Dermis microvascular lymphatic vessel endothelial cell (primary cell): ENCODE measurements at regions not wholly inside any gene's neighbourhood (a gene's known extent, or its start where the extent isn't known, plus 50 kb on each side); places are given as distances from the start of the nearest gene placed in this dataset.

ENCODE experiments used
- DNase-seq, 2 donors: peaks; one replicate each; pipeline versions ENCODE4 v3.0.0 to v3.0.0-alpha.2; 2010; ENCODE audit warnings: low read depth in 2 of 2

DNA sequence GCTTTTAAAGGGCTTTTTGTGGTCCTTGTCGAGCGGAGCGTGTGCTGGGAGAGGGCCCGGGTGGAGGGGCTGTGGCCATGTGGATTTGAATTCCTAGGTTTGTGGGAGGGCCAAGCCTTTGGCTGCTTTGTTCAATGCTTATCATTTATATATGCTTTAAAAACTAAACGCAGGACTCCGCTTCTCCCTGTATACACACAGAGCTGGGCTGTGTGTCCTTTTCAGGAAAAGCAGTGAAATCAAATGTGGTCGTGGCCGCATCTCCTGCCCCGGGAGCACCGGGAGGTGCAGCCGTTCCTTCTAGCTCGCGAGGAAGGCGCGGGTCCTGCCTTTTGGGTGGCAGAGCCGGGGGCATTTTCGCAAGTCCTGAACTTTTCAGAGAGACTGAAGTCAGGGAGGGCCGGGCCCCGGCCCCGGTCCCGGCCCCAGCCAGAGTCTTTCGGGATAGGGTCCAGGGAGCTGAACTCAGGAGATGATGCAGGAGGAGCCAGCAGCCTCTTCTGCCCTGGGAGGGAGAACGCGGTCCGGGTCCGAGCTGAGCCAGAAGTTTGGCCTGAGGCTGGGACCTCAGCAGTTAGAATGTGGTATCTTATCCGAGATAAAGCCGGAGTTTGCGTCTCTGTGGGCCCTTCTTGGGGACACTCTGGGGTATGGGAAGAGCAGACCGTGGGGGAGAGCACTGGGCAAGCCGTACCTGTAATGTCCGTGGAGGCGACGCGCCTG, 158.8 kb downstream of the C9orf152 start:
- DNase-seq, result peak in 1 of 2 donors; percentile 35

DNA sequence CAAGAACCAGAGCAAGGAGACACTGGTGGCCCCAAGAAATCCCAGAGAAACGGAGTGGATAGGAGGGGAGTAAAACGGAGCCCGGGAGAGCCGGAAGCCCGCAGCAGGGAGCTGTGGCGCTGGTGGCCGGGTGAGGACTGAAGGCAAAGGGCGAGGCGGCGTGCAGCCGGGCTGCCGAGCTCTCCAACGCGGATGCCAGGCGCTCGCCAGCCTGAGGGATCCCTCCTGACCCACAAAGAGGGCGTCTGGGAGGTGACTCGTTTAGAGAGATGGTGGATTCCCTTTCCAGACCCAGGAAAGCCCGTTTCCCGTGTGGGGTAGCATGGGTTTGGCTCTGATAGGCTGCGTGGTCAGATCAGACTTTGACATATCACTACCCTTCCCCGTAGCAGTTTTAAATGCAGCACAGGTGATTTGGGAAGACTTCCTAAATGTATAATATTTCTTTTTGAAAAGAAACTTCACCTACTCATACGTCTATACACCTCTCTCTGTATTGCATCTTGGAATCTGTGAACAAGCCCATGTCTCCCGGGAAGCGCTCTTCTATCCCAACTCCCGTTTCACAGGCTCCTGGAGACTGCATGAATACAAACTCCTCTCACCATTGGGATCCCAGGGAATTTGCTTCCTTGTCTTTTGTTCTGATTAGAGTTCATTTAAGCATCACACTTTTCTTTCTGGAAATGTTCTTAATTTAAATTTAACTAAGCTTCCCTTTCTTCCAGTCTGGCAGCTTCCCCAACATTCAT, 158.1 kb downstream of the C9orf152 start:
- DNase-seq, result peak in 1 of 2 donors; percentile 43

DNA sequence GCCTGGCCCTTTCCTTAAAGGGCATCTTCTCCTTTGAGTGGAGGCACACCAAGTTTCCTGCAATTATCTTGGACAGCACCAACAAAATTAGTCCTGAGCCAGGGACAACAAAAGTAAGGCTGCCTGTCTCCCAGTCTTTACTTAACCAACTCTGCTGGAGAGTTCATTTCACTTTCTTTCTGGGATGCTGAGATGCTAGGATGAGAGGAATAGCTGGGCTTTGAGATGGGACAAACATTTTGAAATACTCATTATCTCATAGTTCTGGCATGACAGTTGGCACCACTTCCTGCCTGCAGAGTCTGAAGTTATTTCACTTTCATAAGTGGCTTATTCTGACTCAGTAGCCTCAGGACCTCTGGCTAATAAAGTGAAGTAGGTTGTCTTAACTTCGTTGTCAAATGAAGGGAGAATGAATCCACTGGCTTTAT, 157.0 kb downstream of the C9orf152 start:
- peak in 1 of 2 donors; percentile 67 for DNase-seq

DNA sequence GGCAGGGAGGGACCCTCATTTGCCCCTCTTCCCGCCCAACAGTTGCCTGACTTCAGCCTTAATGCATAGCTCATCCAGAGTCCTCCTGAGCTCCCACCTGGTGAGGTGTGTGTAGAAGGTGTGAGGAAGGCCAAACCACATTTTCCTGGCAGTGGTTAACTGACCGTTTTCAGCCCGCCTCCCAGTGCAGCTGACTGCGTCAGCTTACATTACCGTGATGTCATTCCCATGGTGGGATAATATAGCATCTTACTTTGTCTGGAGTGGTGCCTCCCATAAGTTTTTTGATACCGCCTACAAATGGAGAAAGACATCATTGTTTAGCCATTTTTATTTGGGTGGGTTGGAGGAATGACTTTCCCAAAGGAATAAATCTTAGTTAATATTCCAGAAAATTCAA, 151.9 kb downstream of the C9orf152 start:
- no peak for DNase-seq

DNA sequence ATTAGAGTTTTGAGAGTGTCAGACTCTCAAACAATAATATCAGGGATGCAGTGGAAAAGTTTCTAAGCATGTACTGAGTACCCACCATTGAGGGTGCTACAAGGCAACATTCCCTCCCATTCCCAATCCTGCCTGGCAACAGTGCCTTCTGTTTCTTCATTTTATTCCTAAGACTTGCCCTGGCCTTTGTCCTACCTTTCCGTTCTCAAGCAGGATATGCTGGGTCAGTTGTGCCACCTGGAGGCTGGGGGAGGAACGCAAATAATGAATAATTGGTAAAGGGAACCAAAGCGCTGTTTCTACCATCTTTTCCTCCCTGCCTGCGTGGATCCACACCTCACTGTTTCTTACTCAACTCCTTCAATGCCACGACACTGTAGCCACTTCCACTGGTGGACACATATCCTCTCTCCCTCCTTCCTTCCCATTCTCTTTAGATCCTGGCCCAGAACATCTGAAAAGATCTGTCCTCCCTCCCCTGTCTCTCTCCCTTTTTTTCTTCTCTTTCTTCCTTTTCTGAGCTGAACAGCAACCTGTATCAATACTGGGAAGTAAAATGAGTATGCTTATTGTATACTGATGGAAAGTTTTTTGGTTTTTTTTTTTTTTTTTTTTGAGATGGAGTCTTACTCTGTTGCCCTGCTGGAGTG, 149.5 kb downstream of the C9orf152 start:
- DNase-seq, result peak in 1 of 2 donors; percentile 76

DNA sequence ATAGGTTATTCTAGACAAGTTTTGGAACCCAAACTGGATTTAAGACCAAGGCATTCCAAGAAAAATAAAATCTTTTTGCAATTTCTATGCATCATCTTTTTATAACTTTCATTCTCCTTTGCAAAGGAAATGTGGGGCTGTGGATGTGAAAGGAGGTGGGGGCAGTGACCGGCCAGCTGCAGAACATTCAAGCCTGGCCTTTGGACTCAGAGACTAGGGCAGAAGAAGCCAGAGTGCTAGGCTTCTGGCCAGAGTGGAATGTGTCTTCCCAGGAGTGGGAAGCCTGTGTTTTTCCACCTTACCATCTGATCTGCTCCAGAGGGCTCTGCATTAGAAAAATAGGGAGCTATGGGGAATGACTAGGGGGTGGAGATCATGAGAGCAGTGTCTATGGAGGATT, 148.5 kb downstream of the C9orf152 start:
- peak in 1 of 2 donors; percentile 58 for DNase-seq

DNA sequence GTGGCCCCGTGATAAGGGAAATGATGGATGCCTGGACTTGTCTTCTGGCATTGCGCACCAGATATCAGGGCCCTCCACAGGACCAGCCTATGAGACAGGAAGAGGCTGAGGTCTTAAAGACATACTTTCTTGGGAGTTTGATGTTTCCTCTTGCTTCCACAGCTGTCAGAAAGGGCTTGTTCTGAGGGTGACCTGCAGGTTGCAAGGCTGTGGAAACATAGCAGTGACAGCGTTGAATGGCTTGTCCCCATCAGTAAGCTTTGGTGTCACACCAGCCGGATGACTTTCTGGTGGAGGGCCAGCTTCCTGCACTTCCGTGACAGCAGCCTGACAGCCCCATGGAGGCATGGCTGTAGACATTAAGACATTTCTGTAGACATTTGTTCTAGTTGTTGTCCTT, 143.2 kb downstream of the C9orf152 start:
- DNase-seq, result no peak

DNA sequence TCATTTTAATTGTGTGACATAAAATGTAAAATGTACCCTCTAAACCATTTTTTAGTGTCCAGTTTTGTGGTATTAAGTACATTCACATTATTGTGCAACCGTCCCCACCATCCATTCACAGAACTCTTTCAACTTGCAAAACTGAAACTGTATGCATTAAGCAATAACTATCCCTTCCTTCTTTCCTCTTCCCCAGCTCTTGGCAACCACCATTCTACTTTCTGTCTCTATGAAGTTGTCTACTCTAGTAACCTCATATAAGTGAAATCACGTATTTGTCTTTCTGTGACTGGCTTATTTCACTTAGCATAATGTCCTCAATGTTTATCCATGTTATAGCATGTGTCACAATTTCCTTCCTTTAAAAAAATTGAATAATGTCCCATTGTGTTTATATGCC, 142.4 kb downstream of the C9orf152 start:
- peak; percentile 53 to 68 for DNase-seq

DNA sequence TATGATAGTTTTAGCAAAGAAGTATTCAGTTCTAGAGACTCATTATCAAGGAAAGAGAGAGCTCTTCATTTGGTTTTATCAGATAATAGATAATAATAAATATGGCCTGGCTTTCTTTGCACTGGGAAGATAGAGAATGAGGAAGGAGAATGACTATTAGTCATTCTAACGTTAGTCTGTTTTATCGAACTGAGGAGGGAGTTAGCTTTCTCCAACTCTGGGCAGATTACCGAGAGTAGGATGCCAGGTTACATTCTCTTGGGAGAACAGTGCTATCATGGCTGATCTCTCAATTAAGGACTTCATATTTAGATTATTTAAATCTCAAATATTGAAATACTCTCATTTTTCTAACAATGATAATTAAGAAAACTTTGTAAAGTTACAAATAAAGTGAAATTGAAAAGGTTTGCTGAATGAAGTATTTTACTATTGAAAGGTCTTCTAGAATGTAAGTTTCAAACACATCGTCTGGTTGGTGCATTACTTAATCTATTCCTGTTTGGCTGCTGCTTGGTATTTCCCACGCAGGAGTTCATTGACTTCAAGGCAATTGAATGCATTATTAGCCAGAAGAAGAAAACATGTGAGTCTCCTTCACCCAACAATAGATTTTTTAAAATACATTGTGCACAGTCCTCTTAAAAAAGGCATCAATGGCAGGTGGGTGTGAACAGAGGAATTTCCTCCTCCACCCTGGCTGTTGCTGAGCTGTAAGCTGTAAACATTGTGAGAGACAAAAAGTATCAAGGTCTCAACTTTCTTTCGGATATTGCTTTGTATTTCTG, 140.8 kb downstream of the C9orf152 start:
- peak in 1 of 2 donors; percentile 58 for DNase-seq

DNA sequence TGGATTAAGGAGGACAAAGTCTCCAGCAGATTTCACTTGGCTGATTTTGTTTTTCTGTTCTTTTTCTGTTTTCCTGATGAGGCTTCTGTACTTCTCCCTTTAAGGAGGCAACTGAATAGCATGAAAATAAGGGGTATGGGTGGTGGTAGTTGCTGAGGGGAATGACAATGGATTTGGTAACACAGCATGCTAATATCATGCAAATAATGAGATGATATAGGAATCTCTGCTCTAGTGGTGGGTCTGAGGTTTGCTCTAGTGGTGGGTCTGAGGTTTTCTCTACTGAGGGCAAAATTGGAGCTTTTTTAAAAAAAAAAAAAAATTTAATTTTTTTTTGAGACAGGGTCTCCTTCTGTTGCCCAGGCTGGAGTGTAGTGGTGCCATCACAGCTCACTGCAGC, 139.7 kb downstream of the C9orf152 start:
- no peak for DNase-seq

DNA sequence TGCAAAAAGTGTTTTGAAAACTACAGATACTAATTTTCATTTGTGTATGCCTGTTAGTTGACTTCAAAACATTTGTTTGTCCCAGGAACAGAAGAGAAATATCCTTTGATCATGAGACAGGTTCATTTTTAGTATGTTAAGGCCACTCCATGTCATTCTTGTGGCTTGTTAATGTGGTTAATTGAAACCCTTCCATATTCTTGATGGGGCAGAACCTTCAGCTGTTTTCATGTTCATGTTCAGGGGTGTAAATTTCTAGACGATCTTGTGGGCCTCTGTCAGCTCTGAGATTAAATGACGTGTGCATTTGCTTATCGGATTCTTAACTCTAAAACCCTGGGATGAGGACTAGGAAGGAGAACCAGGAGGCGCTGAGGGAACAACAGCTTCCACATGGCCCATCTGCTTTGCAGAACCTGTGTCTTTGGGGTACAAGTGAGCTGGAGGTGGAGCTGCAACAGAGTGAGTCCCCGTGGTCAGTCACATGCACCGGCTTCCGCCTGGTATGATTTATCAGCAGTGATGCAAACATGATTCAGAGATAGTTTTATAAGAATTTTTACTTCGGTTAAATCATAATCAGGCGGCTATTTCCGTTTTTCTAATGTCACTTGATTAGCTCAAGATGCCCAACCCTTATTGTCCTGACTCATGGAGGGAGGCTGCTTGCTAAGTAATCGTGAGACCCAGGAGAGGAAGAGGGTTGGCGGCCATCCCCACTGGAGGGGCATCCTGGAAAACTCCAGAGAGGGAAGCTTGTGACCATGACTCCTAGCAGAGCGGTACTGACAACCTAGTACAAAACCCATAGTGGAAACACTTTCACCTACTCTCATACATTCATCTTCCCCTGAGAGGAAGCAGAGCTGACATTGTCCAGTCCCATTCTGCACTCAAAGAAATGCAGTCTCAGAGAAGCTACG, 138.4 kb downstream of the C9orf152 start:
- peak; percentile 81 to 97 for DNase-seq

DNA sequence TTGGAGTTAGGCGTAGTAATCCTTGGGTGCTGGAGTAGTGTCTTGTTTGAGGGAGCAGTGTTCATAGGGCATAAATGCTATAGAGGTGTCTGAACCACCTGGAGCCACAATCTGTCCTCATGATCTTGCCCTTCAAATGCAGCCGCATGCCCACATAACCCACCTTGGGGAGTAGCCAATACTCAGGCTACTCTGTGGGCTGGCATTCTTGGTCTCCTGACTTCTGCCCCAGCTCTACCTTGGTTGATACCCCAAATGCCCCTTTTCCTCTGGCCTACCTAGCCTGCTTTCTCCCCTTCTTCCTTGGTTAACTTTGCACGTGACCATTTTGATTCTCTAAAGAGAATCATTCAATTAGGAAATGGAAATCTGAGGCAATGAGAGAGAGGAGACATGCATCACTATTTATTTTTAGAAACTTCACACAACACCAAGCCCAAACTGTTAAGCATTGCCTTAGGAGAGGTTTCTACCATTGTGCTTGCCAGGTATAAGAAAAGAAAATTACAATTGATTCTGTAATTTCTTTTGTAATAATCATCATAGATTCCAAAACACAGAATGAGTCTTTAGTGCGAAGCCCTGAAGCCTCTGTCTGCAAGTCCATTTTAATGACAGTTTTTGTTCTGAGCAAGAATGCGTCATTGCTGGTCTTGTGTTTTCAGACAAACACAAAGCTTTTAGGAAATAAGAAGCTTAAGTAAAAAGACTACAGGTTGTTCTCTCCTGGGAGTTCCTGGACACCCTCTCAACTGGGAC, 135.2 kb downstream of the C9orf152 start:
- DNase-seq, result no peak

DNA sequence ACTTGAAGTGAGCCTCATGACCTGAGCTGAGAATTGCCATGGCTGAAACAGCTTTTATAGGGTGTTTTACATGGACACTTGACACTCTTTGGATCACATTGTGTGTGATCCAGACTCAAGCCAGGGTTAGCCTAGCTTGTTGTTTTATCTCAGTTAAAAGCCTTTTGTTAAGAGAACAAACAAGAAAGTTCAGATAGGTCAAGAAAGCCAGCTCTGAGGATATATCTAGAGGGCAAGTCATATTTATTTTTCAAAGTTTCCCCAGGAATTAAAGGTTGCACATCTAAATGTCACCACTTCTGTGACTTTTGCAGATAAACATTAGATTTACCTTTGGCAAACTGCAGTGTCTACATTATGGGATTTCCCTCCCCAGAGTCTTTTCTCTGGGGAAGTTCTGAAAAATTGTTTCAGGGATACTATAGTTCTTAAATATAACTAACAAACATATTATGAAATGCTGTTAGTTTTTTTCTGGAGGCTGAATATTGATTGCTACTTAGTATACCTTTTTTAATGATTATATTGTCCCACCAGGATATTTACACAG, 134.5 kb downstream of the C9orf152 start:
- no peak for DNase-seq

DNA sequence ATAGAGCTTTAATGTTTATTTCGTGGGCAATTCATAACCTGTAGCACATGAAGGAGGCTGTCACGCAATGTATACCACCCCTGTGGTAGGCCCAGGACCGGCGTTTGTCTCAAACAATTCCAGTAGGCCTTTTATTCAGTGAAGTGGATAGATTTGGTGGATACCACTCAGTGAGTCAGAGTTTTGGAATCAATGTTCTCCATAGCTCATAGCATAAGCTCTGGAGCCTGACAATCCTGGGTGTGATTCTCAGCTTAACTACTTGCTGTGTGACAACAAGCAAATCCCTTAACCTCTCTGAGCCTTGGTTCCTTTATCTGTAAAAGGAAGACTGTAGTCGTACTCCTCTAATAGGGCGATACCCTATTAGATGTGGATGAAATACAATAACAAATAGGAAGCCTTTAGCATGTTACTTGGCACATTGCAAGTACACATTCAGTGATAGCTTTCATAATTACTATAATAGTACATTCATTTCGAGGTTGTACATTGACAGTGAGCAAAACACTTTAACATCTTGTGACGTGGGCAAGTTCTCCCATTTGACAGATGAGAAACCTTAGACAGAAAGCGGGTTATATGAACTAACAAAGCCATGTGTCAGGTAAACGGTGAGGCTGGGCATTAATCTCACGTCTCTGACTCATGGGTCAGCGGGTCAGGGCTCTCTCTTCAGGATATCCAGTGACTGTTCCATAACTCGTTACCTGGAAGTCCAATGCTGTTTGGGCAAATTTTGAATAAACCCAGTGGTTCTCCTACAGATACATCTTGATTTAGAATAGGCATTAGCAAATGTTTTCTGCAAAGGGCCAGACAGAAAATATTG, 130.8 kb downstream of the C9orf152 start:
- peak in 1 of 2 donors; percentile 54 for DNase-seq

DNA sequence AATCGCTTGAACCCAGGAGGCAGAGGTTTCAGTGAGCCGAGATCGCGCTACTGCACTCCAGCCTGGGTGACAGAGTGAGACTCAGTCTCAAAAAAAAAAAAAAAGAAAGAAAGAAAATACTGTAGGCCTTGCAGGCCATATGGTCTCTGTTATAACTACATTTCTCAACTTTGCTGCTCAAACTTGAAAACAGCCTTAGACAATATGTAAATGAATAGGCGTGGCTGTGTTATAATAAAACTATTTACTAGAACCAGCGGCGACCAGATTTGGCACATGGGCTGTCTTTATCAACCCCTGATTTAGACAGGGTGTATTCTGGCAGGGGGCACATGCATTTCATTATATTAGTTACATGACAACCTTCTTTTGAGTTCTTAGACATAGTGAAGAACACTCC, 130.0 kb downstream of the C9orf152 start:
- no peak for DNase-seq

DNA sequence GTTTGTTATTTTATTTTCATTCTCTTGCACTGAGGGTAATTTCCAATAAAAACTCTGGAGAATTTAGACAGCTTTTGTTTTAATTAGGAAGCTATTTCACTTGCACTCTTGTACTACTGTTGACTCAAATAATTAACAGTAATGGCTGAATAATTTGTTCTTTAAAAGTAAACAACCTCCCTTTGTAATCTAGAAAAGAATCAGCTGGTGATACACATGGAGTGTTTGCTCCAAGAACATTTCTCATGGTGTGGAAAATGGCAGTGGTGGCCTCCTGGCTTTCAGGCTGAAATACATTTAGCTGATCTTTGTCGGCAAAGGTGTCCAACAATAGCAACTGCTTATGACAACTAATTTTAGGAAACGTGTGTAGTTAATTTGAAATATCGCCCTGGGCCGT, 129.4 kb downstream of the C9orf152 start:
- no peak for DNase-seq

DNA sequence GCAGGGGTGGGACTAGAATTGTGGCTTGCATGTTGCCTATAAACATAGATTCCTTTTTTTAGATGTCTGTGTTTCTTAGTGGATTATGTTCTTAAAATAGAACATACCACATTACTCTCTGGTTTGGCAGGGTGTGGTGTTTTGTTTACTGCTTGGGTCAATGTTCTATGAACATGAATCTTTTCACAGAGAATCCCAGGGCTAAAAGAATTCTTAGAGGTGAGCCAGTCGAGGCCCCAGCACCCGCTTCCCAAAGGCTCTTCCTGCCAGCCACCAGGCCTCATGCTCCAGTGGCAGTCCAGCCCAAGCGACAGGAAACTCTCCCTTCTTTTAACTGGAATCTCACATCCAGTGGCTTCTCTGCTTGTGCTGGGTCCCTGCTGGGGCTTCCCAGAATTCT, 126.6 kb downstream of the C9orf152 start:
- DNase-seq, result no peak

DNA sequence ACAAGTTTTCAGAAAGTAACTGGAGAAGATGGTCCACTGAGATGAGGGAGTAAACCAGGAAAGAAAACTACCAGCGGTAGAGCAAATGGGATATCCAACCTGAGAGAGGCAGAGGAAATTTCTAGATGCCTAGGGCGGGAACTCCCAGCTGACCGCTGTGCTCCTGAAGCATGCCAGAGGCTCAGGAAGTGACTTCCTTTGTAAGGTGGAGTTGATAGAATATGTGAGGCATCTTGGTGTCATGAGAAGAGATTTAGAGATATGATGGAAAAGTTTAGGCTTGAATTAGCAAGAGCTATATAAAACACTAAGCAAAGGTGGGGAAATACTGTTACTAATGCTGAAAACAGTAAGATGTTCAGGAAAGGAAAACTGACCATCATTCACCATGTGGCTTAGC, 124.1 kb downstream of the C9orf152 start:
- DNase-seq, result no peak

DNA sequence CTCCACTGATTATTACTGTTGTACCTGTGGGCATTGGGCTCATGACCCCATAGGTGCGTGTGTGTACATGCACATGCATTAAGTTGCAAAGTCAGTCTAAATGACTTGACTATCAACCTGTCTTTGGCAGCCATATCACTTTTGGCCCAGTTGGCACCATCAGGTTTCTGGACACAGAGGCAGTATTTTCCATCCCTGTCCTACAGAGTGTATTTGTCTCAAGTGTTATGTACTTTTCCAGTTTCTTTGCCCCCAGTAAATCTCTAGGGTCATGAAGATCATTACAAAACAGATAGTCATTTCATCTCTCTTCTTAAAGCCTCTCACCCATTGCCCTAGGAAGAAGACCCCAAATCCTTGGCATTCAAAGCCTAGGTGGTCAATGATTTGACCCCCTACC, 121.4 kb downstream of the C9orf152 start:
- no peak for DNase-seq
